SK-N-MC (cell line): ENCODE measurements at regions not wholly inside any gene's neighbourhood (a gene's known extent, or its start where the extent isn't known, plus 50 kb on each side); places are given as distances from the start of the nearest gene placed in this dataset.

ENCODE experiments used
- EZH2 ChIP-seq: fragments of 200-600 bp; sonication (generic); IDR thresholded peaks from one replicate; pipeline ENCODE4 v1.6.1; 2017; ENCODE audit warnings: antibody characterized with exemption
- POLR2AphosphoS5 ChIP-seq: IDR thresholded peaks from 2 replicates; pipeline ENCODE4 v1.6.1; 2012; ENCODE audit warnings: mild to moderate bottlenecking, low read depth, low read length, borderline replicate concordance

- no peak for TF ChIP-seq EZH2
- no peak for TF ChIP-seq POLR2AphosphoS5
Measured at GRCh38 chr3:6248528-6248927, 612.4 kb upstream of the GRM7 start.
